ENCODE measurements at regions not wholly inside any gene's neighbourhood (a gene's known extent, or its start where the extent isn't known, plus 50 kb on each side); places are given as distances from the start of the nearest gene placed in this dataset.
"Not testable (repeated sequence)": the region's sequence is repeated elsewhere in the genome, so short reads cannot be mapped to it uniquely, and the experiment has no call there.

- Histone ChIP-seq H3K9ac (ENCODE audit: low read depth in 1 of 2, low read length in 2 of 2) (no peak overlapping the region), H3K4me1 (ENCODE audit: control insufficient read depth in 2 of 2, insufficient read depth in 2 of 2, low read length in 2 of 2) (no peaks in the 10 kb centered on the region), H3K4me3 (ENCODE audit: low read length in 2 of 2) (no peak overlapping the region), H3K27ac (ENCODE audit: low read depth in 2 of 2, low read length in 2 of 2) (no peak overlapping the region), H3K36me3 (ENCODE audit: control insufficient read depth in 2 of 2, insufficient read depth in 2 of 2, low read length in 2 of 2) (no peaks in the 10 kb centered on the region), H3K27me3 (ENCODE audit: control insufficient read depth in 2 of 2, insufficient read depth in 2 of 2, low read length in 2 of 2) (no peaks in the 10 kb centered on the region), H3K9me3 (ENCODE audit: control insufficient read depth in 2 of 2, low read length in 2 of 2) (no peaks in the 10 kb centered on the region)
These were observed 262.6 kb upstream of the ZNF385D start for GRCh38 chr3:22013641-22014040.

- Histone ChIP-seq H3K4me1 (ENCODE audit: control insufficient read depth in 2 of 2, insufficient read depth in 2 of 2, low read length in 2 of 2) (no peaks in the 10 kb centered on the region), H3K4me3 (ENCODE audit: low read length in 2 of 2) (no peak overlapping the region), H3K36me3 (ENCODE audit: control insufficient read depth in 2 of 2, insufficient read depth in 2 of 2, low read length in 2 of 2) (no peaks in the 10 kb centered on the region), H3K27ac (ENCODE audit: low read depth in 2 of 2, low read length in 2 of 2) (no peak overlapping the region), H3K9ac (ENCODE audit: low read depth in 1 of 2, low read length in 2 of 2) (no peak overlapping the region), H3K27me3 (ENCODE audit: control insufficient read depth in 2 of 2, insufficient read depth in 2 of 2, low read length in 2 of 2) (no peaks in the 10 kb centered on the region), H3K9me3 (ENCODE audit: control insufficient read depth in 2 of 2, low read length in 2 of 2) (no peaks in the 10 kb centered on the region)
These were observed 265.2 kb upstream of the ZNF385D start for GRCh38 chr3:22016197-22016596.

- not testable (repeated sequence) for H3K9ac ChIP-seq (ENCODE audit: low read depth in 1 of 2, low read length in 2 of 2); H3K9me3 ChIP-seq (ENCODE audit: control insufficient read depth in 2 of 2, low read length in 2 of 2); H3K4me3 ChIP-seq (ENCODE audit: low read length in 2 of 2); H3K4me1 ChIP-seq (ENCODE audit: control insufficient read depth in 2 of 2, insufficient read depth in 2 of 2, low read length in 2 of 2); H3K27ac ChIP-seq (ENCODE audit: low read depth in 2 of 2, low read length in 2 of 2); H3K36me3 ChIP-seq (ENCODE audit: control insufficient read depth in 2 of 2, insufficient read depth in 2 of 2, low read length in 2 of 2); H3K27me3 ChIP-seq (ENCODE audit: control insufficient read depth in 2 of 2, insufficient read depth in 2 of 2, low read length in 2 of 2)
These were observed 273.6 kb upstream of the ZNF385D start for GRCh38 chr3:22024638-22025037.

GRCh38 chr3:22029480-22029879 is 278.5 kb upstream of the ZNF385D start:
- H3K9ac ChIP-seq (ENCODE audit: low read depth in 1 of 2, low read length in 2 of 2), result no peak overlapping the region
- no peak overlapping the region for H3K4me3 ChIP-seq (ENCODE audit: low read length in 2 of 2)
- H3K4me1 ChIP-seq (ENCODE audit: control insufficient read depth in 2 of 2, insufficient read depth in 2 of 2, low read length in 2 of 2), result no peaks in the 10 kb centered on the region
- no peak overlapping the region for H3K27ac ChIP-seq (ENCODE audit: low read depth in 2 of 2, low read length in 2 of 2)
- no peaks in the 10 kb centered on the region for H3K36me3 ChIP-seq (ENCODE audit: control insufficient read depth in 2 of 2, insufficient read depth in 2 of 2, low read length in 2 of 2)
- no peaks in the 10 kb centered on the region for H3K27me3 ChIP-seq (ENCODE audit: control insufficient read depth in 2 of 2, insufficient read depth in 2 of 2, low read length in 2 of 2)
- no peaks in the 10 kb centered on the region for H3K9me3 ChIP-seq (ENCODE audit: control insufficient read depth in 2 of 2, low read length in 2 of 2)

GRCh38 chr3:22039161-22039560 is 288.2 kb upstream of the ZNF385D start:
- no peaks in the 10 kb centered on the region for H3K36me3 ChIP-seq (ENCODE audit: control insufficient read depth in 2 of 2, insufficient read depth in 2 of 2, low read length in 2 of 2)
- H3K4me1 ChIP-seq (ENCODE audit: control insufficient read depth in 2 of 2, insufficient read depth in 2 of 2, low read length in 2 of 2), result no peaks in the 10 kb centered on the region
- no peak overlapping the region for H3K27ac ChIP-seq (ENCODE audit: low read depth in 2 of 2, low read length in 2 of 2)
- H3K27me3 ChIP-seq (ENCODE audit: control insufficient read depth in 2 of 2, insufficient read depth in 2 of 2, low read length in 2 of 2), result no peaks in the 10 kb centered on the region
- no peak overlapping the region for H3K9ac ChIP-seq (ENCODE audit: low read depth in 1 of 2, low read length in 2 of 2)
- H3K4me3 ChIP-seq (ENCODE audit: low read length in 2 of 2), result no peak overlapping the region
- H3K9me3 ChIP-seq (ENCODE audit: control insufficient read depth in 2 of 2, low read length in 2 of 2), result no peaks in the 10 kb centered on the region

- H3K4me3 ChIP-seq (ENCODE audit: low read length in 2 of 2), result no peak overlapping the region
- no peaks in the 10 kb centered on the region for H3K9me3 ChIP-seq (ENCODE audit: control insufficient read depth in 2 of 2, low read length in 2 of 2)
- no peak overlapping the region for H3K9ac ChIP-seq (ENCODE audit: low read depth in 1 of 2, low read length in 2 of 2)
- no peak overlapping the region for H3K27ac ChIP-seq (ENCODE audit: low read depth in 2 of 2, low read length in 2 of 2)
- no peaks in the 10 kb centered on the region for H3K36me3 ChIP-seq (ENCODE audit: control insufficient read depth in 2 of 2, insufficient read depth in 2 of 2, low read length in 2 of 2)
- no peaks in the 10 kb centered on the region for H3K4me1 ChIP-seq (ENCODE audit: control insufficient read depth in 2 of 2, insufficient read depth in 2 of 2, low read length in 2 of 2)
- H3K27me3 ChIP-seq (ENCODE audit: control insufficient read depth in 2 of 2, insufficient read depth in 2 of 2, low read length in 2 of 2), result no peaks in the 10 kb centered on the region
These were observed 289.1 kb upstream of the ZNF385D start for GRCh38 chr3:22040150-22040549.

- no peaks in the 10 kb centered on the region for H3K4me1 ChIP-seq (ENCODE audit: control insufficient read depth in 2 of 2, insufficient read depth in 2 of 2, low read length in 2 of 2)
These were observed 294.9 kb upstream of the ZNF385D start for GRCh38 chr3:22045882-22046281.

GRCh38 chr3:22063500-22063899 is 312.5 kb upstream of the ZNF385D start:
- no peaks in the 10 kb centered on the region for H3K36me3 ChIP-seq (ENCODE audit: control insufficient read depth in 2 of 2, insufficient read depth in 2 of 2, low read length in 2 of 2)
- H3K9me3 ChIP-seq (ENCODE audit: control insufficient read depth in 2 of 2, low read length in 2 of 2), result no peaks in the 10 kb centered on the region
- H3K27ac ChIP-seq (ENCODE audit: low read depth in 2 of 2, low read length in 2 of 2), result no peak overlapping the region
- no peaks in the 10 kb centered on the region for H3K27me3 ChIP-seq (ENCODE audit: control insufficient read depth in 2 of 2, insufficient read depth in 2 of 2, low read length in 2 of 2)
- no peak overlapping the region for H3K9ac ChIP-seq (ENCODE audit: low read depth in 1 of 2, low read length in 2 of 2)
- no peaks in the 10 kb centered on the region for H3K4me1 ChIP-seq (ENCODE audit: control insufficient read depth in 2 of 2, insufficient read depth in 2 of 2, low read length in 2 of 2)
- H3K4me3 ChIP-seq (ENCODE audit: low read length in 2 of 2), result no peak overlapping the region

More at GRCh38 chr3:22045882-22046281, 294.9 kb upstream of the ZNF385D start:
- no peaks in the 10 kb centered on the region for H3K27me3 ChIP-seq (ENCODE audit: control insufficient read depth in 2 of 2, insufficient read depth in 2 of 2, low read length in 2 of 2)
- no peak overlapping the region for H3K4me3 ChIP-seq (ENCODE audit: low read length in 2 of 2)
- H3K9ac ChIP-seq (ENCODE audit: low read depth in 1 of 2, low read length in 2 of 2), result no peak overlapping the region
- no peak overlapping the region for H3K27ac ChIP-seq (ENCODE audit: low read depth in 2 of 2, low read length in 2 of 2)
- no peaks in the 10 kb centered on the region for H3K36me3 ChIP-seq (ENCODE audit: control insufficient read depth in 2 of 2, insufficient read depth in 2 of 2, low read length in 2 of 2)
- no peaks in the 10 kb centered on the region for H3K9me3 ChIP-seq (ENCODE audit: control insufficient read depth in 2 of 2, low read length in 2 of 2)

GRCh38 chr3:22068619-22069018 is 317.6 kb upstream of the ZNF385D start:
- Histone ChIP-seq H3K9ac (ENCODE audit: low read depth in 1 of 2, low read length in 2 of 2) (no peak overlapping the region), H3K27me3 (ENCODE audit: control insufficient read depth in 2 of 2, insufficient read depth in 2 of 2, low read length in 2 of 2) (no peaks in the 10 kb centered on the region), H3K27ac (ENCODE audit: low read depth in 2 of 2, low read length in 2 of 2) (no peak overlapping the region), H3K36me3 (ENCODE audit: control insufficient read depth in 2 of 2, insufficient read depth in 2 of 2, low read length in 2 of 2) (no peaks in the 10 kb centered on the region), H3K4me1 (ENCODE audit: control insufficient read depth in 2 of 2, insufficient read depth in 2 of 2, low read length in 2 of 2) (no peaks in the 10 kb centered on the region), H3K4me3 (ENCODE audit: low read length in 2 of 2) (no peak overlapping the region), H3K9me3 (ENCODE audit: control insufficient read depth in 2 of 2, low read length in 2 of 2) (no peaks in the 10 kb centered on the region)

- Histone ChIP-seq H3K4me1 (ENCODE audit: control insufficient read depth in 2 of 2, insufficient read depth in 2 of 2, low read length in 2 of 2) (no peaks in the 10 kb centered on the region), H3K9ac (ENCODE audit: low read depth in 1 of 2, low read length in 2 of 2) (no peak overlapping the region), H3K27me3 (ENCODE audit: control insufficient read depth in 2 of 2, insufficient read depth in 2 of 2, low read length in 2 of 2) (no peaks in the 10 kb centered on the region), H3K9me3 (ENCODE audit: control insufficient read depth in 2 of 2, low read length in 2 of 2) (no peaks in the 10 kb centered on the region), H3K36me3 (ENCODE audit: control insufficient read depth in 2 of 2, insufficient read depth in 2 of 2, low read length in 2 of 2) (no peaks in the 10 kb centered on the region), H3K4me3 (ENCODE audit: low read length in 2 of 2) (no peak overlapping the region), H3K27ac (ENCODE audit: low read depth in 2 of 2, low read length in 2 of 2) (no peak overlapping the region)
These were observed 337.2 kb upstream of the ZNF385D start for GRCh38 chr3:22088204-22088603.

GRCh38 chr3:22089284-22089683 is 338.3 kb upstream of the ZNF385D start:
- no peak overlapping the region for H3K9ac ChIP-seq (ENCODE audit: low read depth in 1 of 2, low read length in 2 of 2)
- H3K27me3 ChIP-seq (ENCODE audit: control insufficient read depth in 2 of 2, insufficient read depth in 2 of 2, low read length in 2 of 2), result no peaks in the 10 kb centered on the region
- H3K9me3 ChIP-seq (ENCODE audit: control insufficient read depth in 2 of 2, low read length in 2 of 2), result no peaks in the 10 kb centered on the region
- no peaks in the 10 kb centered on the region for H3K36me3 ChIP-seq (ENCODE audit: control insufficient read depth in 2 of 2, insufficient read depth in 2 of 2, low read length in 2 of 2)
- H3K27ac ChIP-seq (ENCODE audit: low read depth in 2 of 2, low read length in 2 of 2), result no peak overlapping the region
- no peaks in the 10 kb centered on the region for H3K4me1 ChIP-seq (ENCODE audit: control insufficient read depth in 2 of 2, insufficient read depth in 2 of 2, low read length in 2 of 2)
- H3K4me3 ChIP-seq (ENCODE audit: low read length in 2 of 2), result no peak overlapping the region

Measured in mucosa of rectum (tissue), 2 donors.